Caco-2 (cell line): ENCODE measurements at regions not wholly inside any gene's neighbourhood (a gene's known extent, or its start where the extent isn't known, plus 50 kb on each side); places are given as distances from the start of the nearest gene placed in this dataset.

Experiments used
- BruUV-seq: library from RNA; stranded (reverse); fragments of 400-500 nt; replicated peaks from 2 replicates; lab custom pipeline; 2021; lab: Mats Ljungman, UMichigan
- CTCF ChIA-PET: fragments of 300-600 bp; sonication (Branson Sonifier 250); formaldehyde crosslinking; loops from one replicate; lab custom pipeline; 2022; ENCODE audit warnings: antibody characterized with exemption; lab: Charles Lee
- POLR2A ChIA-PET: fragments of 300-600 bp; sonication (Branson Sonifier 250); formaldehyde crosslinking; loops from one replicate; lab custom pipeline; 2022; ENCODE audit warnings: antibody characterized with exemption; lab: Charles Lee
- DNase-seq, 2 experiments: peaks; one replicate each; pipeline versions ENCODE4 v3.0.0 to v3.0.0-alpha.2; 2020 to 2022
- H3K27me3 ChIP-seq: replicated peaks from 2 replicates; pipeline ENCODE4 v1.6.0; 2011; ENCODE audit warnings: low read length; ENCODE audit not compliant: control insufficient read depth, insufficient read depth
- H3K36me3 ChIP-seq: 2 replicates; pipeline ENCODE4 v1.5.1; 2011; ENCODE audit warnings: low read length; ENCODE audit not compliant: control insufficient read depth, insufficient read depth
- H3K4me1 ChIP-seq: fragments of 250-450 bp; sonication (Bioruptor Pico); 2 replicates; pipeline ENCODE4 v1.5.1; 2020; ENCODE audit warnings: mild to moderate bottlenecking
- H3K4me3 ChIP-seq: 2 replicates; pipeline ENCODE4 v1.5.1; 2011; ENCODE audit warnings: low read depth, mild to moderate bottlenecking, control low read depth, low read length
- H3K9me3 ChIP-seq: fragments of 250-450 bp; sonication (Bioruptor Pico); 2 replicates; pipeline ENCODE4 v1.5.1; 2020; ENCODE audit warnings: mild to moderate bottlenecking, moderate library complexity
- H3K27ac Mint-ChIP-seq: one replicate; pipeline ENCODE4 v1.8.0; 2022; ENCODE audit warnings: mixed read lengths; ENCODE audit not compliant: unreplicated experiment
- H3K27me3 Mint-ChIP-seq: one replicate; pipeline ENCODE4 v1.8.0; 2022; ENCODE audit warnings: mixed read lengths; ENCODE audit not compliant: insufficient read depth, unreplicated experiment
- H3K36me3 Mint-ChIP-seq: one replicate; pipeline ENCODE4 v1.8.0; 2022; ENCODE audit warnings: mild to moderate bottlenecking, mixed read lengths; ENCODE audit not compliant: insufficient read depth, unreplicated experiment
- H3K4me1 Mint-ChIP-seq: one replicate; pipeline ENCODE4 v1.8.0; 2022; ENCODE audit warnings: low read depth, mixed read lengths; ENCODE audit not compliant: unreplicated experiment
- H3K4me3 Mint-ChIP-seq: one replicate; pipeline ENCODE4 v1.8.0; 2022; ENCODE audit warnings: mild to moderate bottlenecking, moderate library complexity, mixed read lengths; ENCODE audit not compliant: unreplicated experiment
- H3K9me3 Mint-ChIP-seq: one replicate; pipeline ENCODE4 v1.8.0; 2022; ENCODE audit warnings: mixed read lengths; ENCODE audit not compliant: unreplicated experiment
- CTCF ChIP-seq, 2 experiments: fragments of 200-600 bp in 1 of 2; IDR thresholded peaks; 1 replicate in 1 of 2; 2 replicates in 1 of 2; pipeline versions ENCODE4 v1.5.1 to v1.8.0; 2011 to 2022; ENCODE audit warnings: antibody characterized with exemption in 1 of 2, control low read depth in 1 of 2, inconsistent platforms in 1 of 2, low read depth in 1 of 2, low read length in 1 of 2, mild to moderate bottlenecking in 1 of 2, moderate library complexity in 1 of 2; ENCODE audit not compliant: insufficient read depth in 1 of 2, severe bottlenecking in 1 of 2, unreplicated experiment in 1 of 2
- intact Hi-C: fragments of 100-400 bp; cut with micrococcal nuclease; formaldehyde crosslinking; loops from one replicate; pipeline ENCODE4 v1.10.0; 2022; ENCODE audit not compliant: unreplicated experiment

GRCh38 chr5:133682451-133682850 is 70.1 kb upstream of the FSTL4 start:
- intact Hi-C loops = no loop called here
- CTCF ChIA-PET = no interaction called here
- H3K4me1 ChIP-seq = no peaks in the 10 kb centered on the region
- H3K36me3 ChIP-seq = no peaks in the 10 kb centered on the region
- Mint-ChIP-seq H3K4me1 (no peaks in the 10 kb centered on the region), H3K4me3 (no peak overlapping the region), H3K36me3 (no peaks in the 10 kb centered on the region), H3K27me3 (peaks cover 25% of the 10 kb centered on the region), H3K9me3 (no peaks in the 10 kb centered on the region), H3K27ac (no peak overlapping the region)
- TF ChIP-seq CTCF (IDR thresholded peaks at IDR 0.05; ENCODE audit: insufficient read depth in 1 of 2, low read depth in 1 of 2, low read length in 1 of 2, severe bottlenecking in 1 of 2, unreplicated experiment in 1 of 2) = no peak
- POLR2A ChIA-PET = no interaction called here
- H3K27me3 ChIP-seq = peaks cover 1% of the 10 kb centered on the region
- no peak for DNase-seq
- no peak overlapping the region for H3K4me3 ChIP-seq
- H3K9me3 ChIP-seq = no peaks in the 10 kb centered on the region
- BruUV-seq = no TSS peak

GRCh38 chr5:133681896-133682295 is 69.6 kb upstream of the FSTL4 start:
- ChIA-PET POLR2A (no interaction called here), CTCF (no interaction called here)
- Histone ChIP-seq H3K9me3 (no peaks in the 10 kb centered on the region), H3K36me3 (no peaks in the 10 kb centered on the region), H3K4me3 (no peak overlapping the region), H3K27me3 (peaks cover 1% of the 10 kb centered on the region), H3K4me1 (no peaks in the 10 kb centered on the region)
- peaks cover 20% of the 10 kb centered on the region for H3K27me3 Mint-ChIP-seq
- TF ChIP-seq CTCF (IDR thresholded peaks at IDR 0.05; ENCODE audit: insufficient read depth in 1 of 2, low read depth in 1 of 2, low read length in 1 of 2, severe bottlenecking in 1 of 2, unreplicated experiment in 1 of 2) = no peak
- intact Hi-C loops = no loop called here
- H3K27ac Mint-ChIP-seq = no peak overlapping the region
- H3K9me3 Mint-ChIP-seq = no peaks in the 10 kb centered on the region
- H3K4me3 Mint-ChIP-seq = no peak overlapping the region
- H3K4me1 Mint-ChIP-seq = no peaks in the 10 kb centered on the region
- no peaks in the 10 kb centered on the region for H3K36me3 Mint-ChIP-seq
- BruUV-seq = no TSS peak
- no peak for DNase-seq

GRCh38 chr5:133680830-133681565 is 68.7 kb upstream of the FSTL4 start:
- intact Hi-C loops = no loop called here
- H3K9me3 ChIP-seq = no peaks in the 10 kb centered on the region
- Mint-ChIP-seq H3K4me1 (no peaks in the 10 kb centered on the region), H3K27ac (no peak overlapping the region), H3K27me3 (peaks cover 20% of the 10 kb centered on the region), H3K36me3 (no peaks in the 10 kb centered on the region), H3K4me3 (no peak overlapping the region), H3K9me3 (no peaks in the 10 kb centered on the region)
- peaks cover 1% of the 10 kb centered on the region for H3K27me3 ChIP-seq
- DNase-seq = no peak
- no peaks in the 10 kb centered on the region for H3K36me3 ChIP-seq
- no peaks in the 10 kb centered on the region for H3K4me1 ChIP-seq
- no peak overlapping the region for H3K4me3 ChIP-seq
- TF ChIP-seq CTCF (IDR thresholded peaks at IDR 0.05; ENCODE audit: insufficient read depth in 1 of 2, low read depth in 1 of 2, low read length in 1 of 2, severe bottlenecking in 1 of 2, unreplicated experiment in 1 of 2) = no peak
- ChIA-PET CTCF (no interaction called here), POLR2A (no interaction called here)
- no TSS peak for BruUV-seq
